IPS DF 6.9 (cell line): ENCODE measurements at regions not wholly inside any gene's neighbourhood (a gene's known extent, or its start where the extent isn't known, plus 50 kb on each side); places are given as distances from the start of the nearest gene placed in this dataset.

Experiments used
- DNase-seq: peaks from one replicate; pipeline ENCODE4 v3.0.0-alpha.2; 2013; ENCODE audit warnings: low read depth, low spot score
- H3K27ac ChIP-seq: one replicate; pipeline ENCODE4 v1.5.1; 2013; ENCODE audit warnings: low read length, control low read depth
- H3K27me3 ChIP-seq: 2 replicates; pipeline ENCODE4 v1.6.1; 2013; ENCODE audit warnings: mild to moderate bottlenecking, low read length; ENCODE audit not compliant: control insufficient read depth, insufficient read depth
- H3K36me3 ChIP-seq: 2 replicates; pipeline ENCODE4 v1.6.1; 2013; ENCODE audit warnings: low read length; ENCODE audit not compliant: control insufficient read depth, insufficient read depth
- H3K4me1 ChIP-seq: 2 replicates; pipeline ENCODE4 v1.6.1; 2013; ENCODE audit warnings: low read length; ENCODE audit not compliant: control insufficient read depth, insufficient read depth
- H3K4me3 ChIP-seq: 2 replicates; pipeline ENCODE4 v1.5.1; 2013; ENCODE audit warnings: mild to moderate bottlenecking, low read length
- H3K9me3 ChIP-seq: 2 replicates; pipeline ENCODE4 v1.6.1; 2013; ENCODE audit warnings: low read length, inconsistent platforms; ENCODE audit not compliant: control insufficient read depth, insufficient read depth
- WGBS: extraction: QIAGEN DNeasy Blood & Tissue Kit; methylation state at CpG from one replicate; pipeline ENCODE4 v1.1.7; 2013; ENCODE audit warnings: mixed read lengths, missing lambda C conversion rate; ENCODE audit not compliant: insufficient read length, insufficient coverage; 5-methylcytosine and 5-hydroxymethylcytosine counted together

DNA sequence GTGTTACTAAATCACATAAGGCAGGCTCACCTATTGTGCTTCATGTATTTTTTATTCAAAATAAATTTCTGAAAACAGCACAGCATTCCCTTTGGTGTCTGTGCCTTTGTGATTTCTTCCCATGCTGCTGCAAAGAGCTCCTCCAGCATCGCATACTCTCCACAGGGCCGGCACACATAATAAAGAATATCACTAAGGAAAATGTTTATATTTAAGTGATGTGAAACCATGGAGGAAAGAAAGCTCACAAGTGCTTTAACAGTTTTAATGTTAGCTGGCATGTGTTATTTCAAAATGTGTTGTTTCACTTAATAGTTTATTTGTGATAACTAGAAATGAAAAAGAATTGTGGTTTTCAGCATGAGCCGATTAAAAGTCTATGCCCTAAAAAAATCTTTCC lies 241.3 kb upstream of the ANO3 start:
- Histone ChIP-seq H3K4me3 (no peak overlapping the region), H3K9me3 (no peaks in the 10 kb centered on the region), H3K36me3 (no peaks in the 10 kb centered on the region), H3K27ac (no peak overlapping the region), H3K4me1 (no peaks in the 10 kb centered on the region), H3K27me3 (no peaks in the 10 kb centered on the region)
- no CpG with 5 or more reads among the region's 3 CpGs for WGBS
- no peak for DNase-seq

DNA sequence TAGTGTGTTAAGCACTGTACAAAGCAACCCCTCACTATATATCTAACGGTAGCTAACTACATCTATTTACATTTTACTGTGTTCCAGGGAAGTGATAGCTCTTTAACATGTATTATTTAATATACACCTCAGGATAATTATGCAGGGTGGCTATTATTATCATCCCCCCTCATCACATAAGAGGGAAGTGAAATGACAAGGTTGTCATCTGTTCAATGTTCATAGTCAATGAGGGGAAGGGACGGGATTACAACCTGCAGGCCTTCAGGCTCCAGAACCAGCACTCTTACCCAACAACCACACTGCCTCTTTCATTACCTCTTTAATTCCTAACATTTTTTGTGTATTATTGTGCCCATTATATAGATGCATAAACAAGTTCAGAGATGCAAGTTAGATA lies 238.7 kb upstream of the ANO3 start:
- no peaks in the 10 kb centered on the region for H3K4me1 ChIP-seq
- no peaks in the 10 kb centered on the region for H3K36me3 ChIP-seq
- H3K4me3 ChIP-seq, result no peak overlapping the region
- no peaks in the 10 kb centered on the region for H3K27me3 ChIP-seq
- WGBS, result no CpG with 5 or more reads among the region's 2 CpGs
- DNase-seq, result no peak
- no peak overlapping the region for H3K27ac ChIP-seq
- no peaks in the 10 kb centered on the region for H3K9me3 ChIP-seq

- WGBS, result no CpG with 5 or more reads among the region's 5 CpGs
- DNase-seq, result no peak
- Histone ChIP-seq H3K36me3 (no peaks in the 10 kb centered on the region), H3K27me3 (no peaks in the 10 kb centered on the region), H3K4me1 (no peaks in the 10 kb centered on the region), H3K4me3 (no peak overlapping the region), H3K9me3 (no peaks in the 10 kb centered on the region), H3K27ac (no peak overlapping the region)
Observed at GRCh38 chr11:26095340-26095739, 236.6 kb upstream of the ANO3 start.

DNA sequence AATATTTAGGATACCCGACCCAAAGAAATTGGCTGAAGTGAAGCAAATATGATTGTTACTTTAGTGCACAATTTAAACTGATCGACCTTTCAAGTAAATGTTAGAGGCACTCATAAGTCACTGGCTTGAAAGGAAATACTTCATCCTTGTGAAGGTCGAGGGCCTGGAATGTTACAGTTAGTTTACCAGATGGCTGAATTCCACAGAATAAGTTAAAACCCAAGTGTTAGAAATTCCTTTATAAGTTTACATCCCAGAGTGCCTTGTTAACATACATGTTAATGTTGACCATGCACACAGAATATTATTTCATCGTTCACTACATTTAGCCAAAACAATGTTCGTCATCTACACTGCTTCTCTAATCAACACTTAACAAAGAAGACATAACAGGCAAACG lies 235.5 kb upstream of the ANO3 start:
- Histone ChIP-seq H3K4me3 (no peak overlapping the region), H3K36me3 (no peaks in the 10 kb centered on the region), H3K27me3 (no peaks in the 10 kb centered on the region), H3K9me3 (no peaks in the 10 kb centered on the region), H3K4me1 (no peaks in the 10 kb centered on the region), H3K27ac (no peak overlapping the region)
- no peak for DNase-seq
- no CpG with 5 or more reads among the region's 6 CpGs for WGBS

GRCh38 chr11:26102325-26102724 lies 229.6 kb upstream of the ANO3 start:
- Histone ChIP-seq H3K9me3 (no peaks in the 10 kb centered on the region), H3K4me3 (no peak overlapping the region), H3K27me3 (no peaks in the 10 kb centered on the region), H3K4me1 (no peaks in the 10 kb centered on the region), H3K36me3 (no peaks in the 10 kb centered on the region), H3K27ac (no peak overlapping the region)
- no CpG with 5 or more reads among the region's 5 CpGs for WGBS
- no peak for DNase-seq

DNA sequence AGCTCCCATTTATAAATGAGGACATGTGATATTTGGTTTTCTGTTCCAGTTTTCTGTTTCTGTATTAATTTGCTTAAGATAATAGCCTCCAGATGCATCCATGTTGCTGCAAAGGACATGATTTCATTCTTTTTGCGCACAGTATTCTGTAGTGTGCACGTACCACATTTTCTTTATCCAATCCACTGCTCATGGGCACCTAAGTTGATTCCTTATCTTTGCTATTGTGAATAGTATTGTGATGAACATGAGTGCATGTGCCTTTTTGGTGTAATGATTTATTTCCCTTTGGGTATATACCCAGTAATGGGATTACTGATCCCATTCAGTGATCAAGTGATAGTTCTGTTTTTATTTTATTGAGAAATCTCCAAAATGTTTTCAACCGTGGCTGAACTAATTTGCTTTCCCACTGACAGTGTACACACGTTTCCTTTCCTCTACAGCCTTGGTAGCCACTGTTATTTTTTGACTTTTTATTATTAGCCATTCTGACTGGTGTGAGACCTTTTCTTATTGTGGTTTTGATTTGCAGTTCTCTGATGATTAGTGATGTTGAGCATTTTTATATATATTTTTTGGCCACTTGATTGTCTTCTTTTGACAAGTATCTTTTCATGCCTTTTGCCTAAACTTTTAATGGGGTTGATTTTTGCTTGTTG lies 226.0 kb upstream of the ANO3 start:
- Histone ChIP-seq H3K36me3 (no peaks in the 10 kb centered on the region), H3K4me3 (no peak overlapping the region), H3K27me3 (no peaks in the 10 kb centered on the region), H3K4me1 (no peaks in the 10 kb centered on the region), H3K27ac (no peak overlapping the region), H3K9me3 (no peaks in the 10 kb centered on the region)
- WGBS, result no CpG with 5 or more reads among the region's 4 CpGs
- DNase-seq, result no peak

DNA sequence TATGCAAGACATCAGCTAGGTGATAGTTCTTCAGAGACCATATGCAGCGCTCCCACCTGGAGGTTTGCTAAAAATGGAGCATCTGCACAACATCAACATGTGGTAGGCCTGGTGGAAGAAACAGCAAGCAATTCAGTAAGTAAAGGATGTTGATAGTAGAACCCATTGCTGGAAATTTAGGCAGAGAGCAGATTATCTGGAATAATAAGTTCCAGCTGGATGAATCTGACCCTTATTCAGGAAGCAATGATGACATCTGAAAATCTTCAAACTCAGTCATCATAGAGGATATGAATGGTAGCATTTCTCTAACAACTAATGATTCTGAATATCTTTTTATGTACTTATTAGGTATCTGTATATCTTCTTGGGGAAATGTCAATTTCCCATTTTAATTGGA lies 225.2 kb upstream of the ANO3 start:
- Histone ChIP-seq H3K36me3 (no peaks in the 10 kb centered on the region), H3K4me3 (no peak overlapping the region), H3K9me3 (no peaks in the 10 kb centered on the region), H3K27ac (no peak overlapping the region), H3K27me3 (no peaks in the 10 kb centered on the region), H3K4me1 (no peaks in the 10 kb centered on the region)
- WGBS, result no CpG with 5 or more reads among the region's 1 CpG
- DNase-seq, result no peak

DNA sequence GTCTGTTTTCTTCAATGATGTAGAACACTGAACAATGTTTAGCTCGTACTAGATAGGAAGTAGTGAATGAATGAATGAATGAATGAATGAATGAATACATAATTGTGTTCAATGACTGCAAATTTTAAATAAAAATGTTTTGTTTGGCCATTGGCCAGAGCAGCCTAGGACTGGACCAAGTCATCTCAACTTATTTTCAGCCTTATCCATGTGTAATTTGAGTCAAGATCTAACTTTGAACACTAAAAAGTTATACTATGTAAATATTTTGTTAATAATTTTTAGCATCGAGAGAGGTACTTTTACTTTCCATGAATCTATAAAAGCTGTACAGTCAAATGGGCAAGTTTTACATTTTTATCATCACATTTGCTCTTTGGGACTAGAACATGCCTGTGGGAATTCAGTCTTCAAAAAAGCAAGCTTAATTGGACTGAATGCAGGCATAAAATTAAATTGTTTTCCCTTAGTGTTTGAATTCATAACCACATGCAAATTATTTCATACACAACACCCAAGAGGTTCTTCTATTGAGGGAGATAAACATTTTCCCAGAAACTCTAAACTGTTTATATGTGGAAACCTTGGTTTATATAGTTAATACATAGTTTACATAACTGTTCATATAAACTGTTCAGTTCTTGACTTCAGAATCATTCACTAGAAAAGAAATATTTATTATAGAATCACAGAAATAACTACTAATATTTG lies 222.1 kb upstream of the ANO3 start:
- H3K27me3 ChIP-seq, result no peaks in the 10 kb centered on the region
- no peaks in the 10 kb centered on the region for H3K4me1 ChIP-seq
- no peaks in the 10 kb centered on the region for H3K9me3 ChIP-seq
- H3K36me3 ChIP-seq, result no peaks in the 10 kb centered on the region
- H3K4me3 ChIP-seq, result no peak overlapping the region
- no peak for DNase-seq
- WGBS, result no CpG with 5 or more reads among the region's 2 CpGs
- no peak overlapping the region for H3K27ac ChIP-seq

DNA sequence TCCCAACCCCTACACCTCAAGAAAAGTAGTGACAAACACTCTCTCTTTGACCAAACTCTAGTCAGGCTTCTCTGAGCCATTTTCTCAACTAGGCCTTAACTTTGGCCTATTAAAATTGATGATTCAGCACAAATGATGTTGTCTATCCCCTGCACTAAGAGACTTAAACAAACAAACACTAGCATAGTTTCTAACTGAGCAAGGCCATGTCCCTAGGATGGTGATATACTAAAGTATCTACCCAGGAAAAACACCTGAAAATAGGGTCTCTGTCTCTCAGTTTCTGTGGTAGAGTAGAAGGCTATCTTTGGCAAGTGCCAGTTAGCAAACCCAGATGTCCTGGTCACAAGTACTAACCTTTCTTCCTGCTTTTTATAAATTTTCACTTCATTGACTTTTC lies 219.7 kb upstream of the ANO3 start:
- Histone ChIP-seq H3K9me3 (no peaks in the 10 kb centered on the region), H3K4me3 (no peak overlapping the region), H3K27me3 (no peaks in the 10 kb centered on the region), H3K4me1 (no peaks in the 10 kb centered on the region), H3K36me3 (no peaks in the 10 kb centered on the region), H3K27ac (no peak overlapping the region)
- no peak for DNase-seq

DNA sequence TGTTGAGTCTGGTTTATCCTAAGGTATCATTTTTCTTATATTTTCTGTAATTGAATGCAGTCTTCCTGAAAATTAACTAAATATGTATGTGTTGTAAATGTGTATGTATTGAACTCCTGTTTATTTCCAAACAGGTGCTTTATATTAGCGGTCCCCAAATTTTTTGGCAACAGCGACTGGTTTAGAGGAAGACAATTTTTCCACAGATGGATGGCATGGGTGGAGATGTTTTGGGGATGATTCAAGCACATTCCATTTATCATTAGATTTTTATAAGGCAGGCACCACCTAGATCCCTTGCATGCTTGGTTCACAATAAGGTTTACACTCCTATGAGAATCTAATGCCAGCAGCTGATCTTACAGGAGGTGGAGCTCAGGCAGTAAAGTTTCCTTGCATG lies 210.5 kb upstream of the ANO3 start:
- no peaks in the 10 kb centered on the region for H3K4me1 ChIP-seq
- H3K27me3 ChIP-seq, result no peaks in the 10 kb centered on the region
- no peak overlapping the region for H3K27ac ChIP-seq
- H3K4me3 ChIP-seq, result no peak overlapping the region
- WGBS, result no CpG with 5 or more reads among the region's 2 CpGs
- H3K9me3 ChIP-seq, result no peaks in the 10 kb centered on the region
- no peak for DNase-seq
- H3K36me3 ChIP-seq, result no peaks in the 10 kb centered on the region

DNA sequence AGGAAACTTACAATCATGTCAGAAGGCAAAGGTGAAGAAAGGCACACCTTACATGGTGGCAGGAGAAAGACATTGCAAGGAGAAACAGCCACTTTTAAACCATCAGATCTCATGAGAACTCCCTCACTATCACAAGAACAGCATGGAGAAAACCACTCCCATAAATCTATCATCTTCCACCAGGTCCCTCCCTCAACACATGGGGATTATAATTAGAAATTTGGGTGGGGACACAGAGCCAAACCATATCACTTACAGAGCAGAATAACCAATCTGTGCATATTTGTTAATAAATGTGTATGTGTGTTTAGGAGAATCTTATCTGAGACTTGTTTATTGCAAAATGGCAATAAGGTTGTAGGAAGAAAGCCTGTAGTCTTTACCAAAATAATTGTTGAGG lies 205.2 kb upstream of the ANO3 start:
- no peak for DNase-seq
- Histone ChIP-seq H3K27ac (no peak overlapping the region), H3K27me3 (no peaks in the 10 kb centered on the region), H3K36me3 (no peaks in the 10 kb centered on the region), H3K4me1 (no peaks in the 10 kb centered on the region), H3K9me3 (no peaks in the 10 kb centered on the region), H3K4me3 (no peak overlapping the region)
